Karpas-422 (cell line): ENCODE measurements at regions not wholly inside any gene's neighbourhood (a gene's known extent, or its start where the extent isn't known, plus 50 kb on each side); places are given as distances from the start of the nearest gene placed in this dataset.
"Not testable (repeated sequence)": the region's sequence is repeated elsewhere in the genome, so short reads cannot be mapped to it uniquely, and the experiment has no call there.

Experiments used
- DNase-seq: peaks from one replicate; pipeline ENCODE4 v3.0.0-alpha.2; 2015
- H2AFZ ChIP-seq: fragments of 200-600 bp; sonication (generic); 2 replicates; pipeline ENCODE4 v1.6.1; 2014; ENCODE audit warnings: antibody characterized with exemption, low read length, mixed read lengths
- H3K27ac ChIP-seq: fragments of 200-600 bp; sonication (generic); 2 replicates; pipeline ENCODE4 v1.5.1; 2014; ENCODE audit warnings: mild to moderate bottlenecking, low read length, moderate library complexity
- H3K27me3 ChIP-seq: fragments of 200-600 bp; sonication (generic); 2 replicates; pipeline ENCODE4 v1.6.1; 2014; ENCODE audit warnings: low read length, mixed read lengths
- H3K36me3 ChIP-seq: fragments of 200-600 bp; sonication (generic); 2 replicates; pipeline ENCODE4 v1.6.1; 2014; ENCODE audit warnings: low read length, mixed read lengths; ENCODE audit not compliant: insufficient read depth
- H3K4me1 ChIP-seq: fragments of 200-600 bp; sonication (generic); 2 replicates; pipeline ENCODE4 v1.6.1; 2014; ENCODE audit warnings: mild to moderate bottlenecking, low read length, mixed read lengths
- H3K4me2 ChIP-seq: fragments of 200-600 bp; sonication (generic); 2 replicates; pipeline ENCODE4 v1.6.1; 2014; ENCODE audit warnings: low read length, low read depth, mild to moderate bottlenecking; ENCODE audit not compliant: poor library complexity, severe bottlenecking
- H3K4me3 ChIP-seq: fragments of 200-600 bp; sonication (generic); 2 replicates; pipeline ENCODE4 v1.5.1; 2014; ENCODE audit warnings: mild to moderate bottlenecking, antibody characterized with exemption, low read length, mixed read lengths
- H3K79me2 ChIP-seq: fragments of 200-600 bp; sonication (generic); 2 replicates; pipeline ENCODE4 v1.6.1; 2014; ENCODE audit warnings: mild to moderate bottlenecking, low read length, mixed read lengths
- H3K9ac ChIP-seq: fragments of 200-600 bp; sonication (generic); 2 replicates; pipeline ENCODE4 v1.6.0; 2014; ENCODE audit warnings: low read length
- H3K9me2 ChIP-seq: fragments of 200-600 bp; sonication (generic), shearing (Covaris generic); replicated peaks from 2 replicates; pipeline ENCODE4 v1.6.0; 2014; ENCODE audit warnings: mild to moderate bottlenecking, low read length, moderate library complexity; ENCODE audit not compliant: insufficient read depth
- H3K9me3 ChIP-seq: fragments of 300-700, 200-600 bp; sonication (generic); 2 replicates; pipeline ENCODE4 v1.6.1; 2014; ENCODE audit warnings: low read length, mixed read lengths
- H4K20me1 ChIP-seq: fragments of 200-600 bp; sonication (generic); 2 replicates; pipeline ENCODE4 v1.6.1; 2014; ENCODE audit warnings: mild to moderate bottlenecking, antibody characterized with exemption, low read length, low read depth; ENCODE audit not compliant: insufficient read depth

- not testable (repeated sequence) for H2AFZ ChIP-seq, H3K27ac ChIP-seq, H3K4me3 ChIP-seq, H3K4me2 ChIP-seq, H3K9ac ChIP-seq, H3K27me3 ChIP-seq, H3K36me3 ChIP-seq, H3K79me2 ChIP-seq, H3K9me3 ChIP-seq, H3K9me2 ChIP-seq, H3K4me1 ChIP-seq, DNase-seq, H4K20me1 ChIP-seq
Measured at GRCh38 chr10:124148509-124149188, 55.3 kb upstream of the CHST15 start.

DNA sequence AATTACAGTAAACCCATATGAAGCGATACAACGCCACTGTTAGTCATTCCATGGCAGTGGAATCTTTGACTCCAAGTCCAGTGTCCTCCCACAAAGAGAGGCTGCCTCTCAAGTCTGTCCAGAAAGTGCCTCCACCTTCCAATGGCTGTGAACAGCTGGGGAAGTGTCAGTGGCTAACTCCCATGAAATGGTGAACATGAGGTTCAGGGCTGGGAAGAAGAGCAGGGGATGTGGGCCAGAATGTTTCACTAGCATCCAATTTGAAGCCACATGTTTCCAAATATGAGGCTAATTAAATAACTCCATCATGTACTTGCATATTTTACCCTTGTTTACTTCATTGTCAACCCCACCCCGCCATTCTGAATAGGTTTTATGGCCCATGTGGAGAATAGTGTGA, 53.1 kb upstream of the CHST15 start:
- Histone ChIP-seq H3K4me1 (no peaks in the 10 kb centered on the region), H2AFZ (no peak overlapping the region), H3K36me3 (no peaks in the 10 kb centered on the region), H4K20me1 (no peaks in the 10 kb centered on the region), H3K27me3 (no peaks in the 10 kb centered on the region), H3K4me2 (no peak overlapping the region), H3K79me2 (no peaks in the 10 kb centered on the region), H3K27ac (no peak overlapping the region), H3K9me3 (no peaks in the 10 kb centered on the region), H3K9ac (no peak overlapping the region), H3K4me3 (no peak overlapping the region), H3K9me2 (no peaks in the 10 kb centered on the region)
- no peak for DNase-seq

DNA sequence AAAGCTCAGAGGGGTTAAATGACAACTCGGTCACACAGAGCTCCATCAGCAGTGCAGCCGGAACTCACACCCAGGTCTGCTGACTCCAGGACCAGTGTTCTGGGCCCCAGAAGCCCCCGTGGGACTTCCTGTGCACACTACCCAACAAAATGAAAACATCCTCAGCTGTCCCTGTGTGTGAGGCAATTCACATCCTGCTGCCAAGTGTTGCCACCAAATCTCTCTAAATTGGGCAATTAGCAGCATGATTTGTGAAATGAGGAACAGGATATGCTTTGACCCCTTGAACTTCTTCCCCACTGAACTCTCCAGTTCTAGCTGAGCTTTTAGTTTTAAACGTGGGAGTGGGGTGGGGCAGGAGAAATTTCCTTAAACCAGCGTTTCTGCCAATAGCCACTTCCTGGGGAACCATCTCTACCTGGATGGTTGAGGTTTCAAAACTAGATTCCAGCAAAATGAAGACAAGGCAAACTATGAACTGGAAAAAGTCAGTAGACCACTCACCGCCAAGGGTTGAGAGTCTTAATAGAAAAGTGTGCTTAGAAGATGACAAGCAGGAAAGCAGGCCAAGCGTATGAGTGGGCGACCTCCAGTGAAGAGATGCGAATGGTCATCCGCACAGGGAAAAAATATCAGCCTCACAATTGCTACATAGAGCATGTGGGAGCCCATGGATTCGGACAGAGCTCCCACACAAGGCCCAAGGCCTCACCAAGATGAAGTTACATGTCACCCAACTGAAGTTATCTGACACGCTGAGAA, 51.9 kb upstream of the CHST15 start:
- Histone ChIP-seq H3K4me1 (no peaks in the 10 kb centered on the region), H3K4me3 (no peak overlapping the region), H3K36me3 (no peaks in the 10 kb centered on the region), H3K79me2 (no peaks in the 10 kb centered on the region), H4K20me1 (no peaks in the 10 kb centered on the region), H3K9me2 (no peaks in the 10 kb centered on the region), H2AFZ (no peak overlapping the region), H3K27ac (no peak overlapping the region), H3K9me3 (no peaks in the 10 kb centered on the region), H3K4me2 (no peak overlapping the region), H3K9ac (no peak overlapping the region), H3K27me3 (no peaks in the 10 kb centered on the region)
- DNase-seq, result no peak

DNA sequence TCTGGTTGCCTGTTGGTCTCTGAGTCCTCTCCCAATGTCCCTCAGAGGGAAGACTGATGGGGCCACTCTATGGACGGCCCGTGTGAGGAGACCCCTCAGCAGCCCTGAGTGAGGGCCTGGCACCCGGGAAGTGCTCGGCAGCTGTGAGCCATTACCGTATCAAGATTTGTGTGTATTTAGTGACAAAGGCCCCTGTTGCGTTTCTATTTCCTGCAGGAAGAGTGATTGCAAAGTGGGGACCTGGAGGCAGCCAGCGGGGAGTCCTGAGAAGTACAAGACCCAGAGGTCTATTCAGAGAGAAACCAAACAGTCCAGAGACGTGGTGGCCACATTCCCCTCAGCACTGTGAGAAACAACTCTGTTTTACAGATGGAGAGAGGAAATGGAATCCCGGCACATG, 51.1 kb upstream of the CHST15 start:
- no peak overlapping the region for H2AFZ ChIP-seq
- H4K20me1 ChIP-seq, result no peaks in the 10 kb centered on the region
- no peak for DNase-seq
- H3K9me3 ChIP-seq, result no peaks in the 10 kb centered on the region
- H3K79me2 ChIP-seq, result no peaks in the 10 kb centered on the region
- H3K4me3 ChIP-seq, result no peak overlapping the region
- no peak overlapping the region for H3K9ac ChIP-seq
- H3K27me3 ChIP-seq, result no peaks in the 10 kb centered on the region
- H3K36me3 ChIP-seq, result no peaks in the 10 kb centered on the region
- no peak overlapping the region for H3K4me2 ChIP-seq
- H3K9me2 ChIP-seq, result no peaks in the 10 kb centered on the region
- no peak overlapping the region for H3K27ac ChIP-seq
- H3K4me1 ChIP-seq, result no peaks in the 10 kb centered on the region

DNA sequence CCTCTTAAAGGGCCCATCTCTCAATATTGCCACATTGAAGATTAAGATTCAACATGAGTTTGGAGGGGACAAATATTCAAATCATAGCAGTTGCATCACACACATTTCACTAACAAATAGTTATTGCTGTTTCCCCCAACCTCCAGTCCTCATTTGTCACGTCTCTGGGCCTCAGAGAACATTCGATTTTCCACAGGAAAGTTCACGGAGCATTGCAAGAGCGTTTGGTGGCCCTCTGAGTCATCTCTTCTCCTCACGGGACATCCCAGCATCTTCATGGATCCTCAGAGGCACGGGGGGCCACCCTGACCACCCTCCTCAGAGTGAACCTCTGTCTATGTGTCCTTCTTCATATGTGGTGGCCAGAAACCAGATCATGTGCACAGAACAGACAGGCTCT, 50.3 kb upstream of the CHST15 start:
- no peaks in the 10 kb centered on the region for H3K36me3 ChIP-seq

More for the DNA sequence above, 50.3 kb upstream of the CHST15 start:
- Histone ChIP-seq H3K27ac (no peak overlapping the region), H3K4me1 (no peaks in the 10 kb centered on the region), H3K4me3 (no peak overlapping the region), H4K20me1 (no peaks in the 10 kb centered on the region), H3K27me3 (no peaks in the 10 kb centered on the region), H3K9me3 (no peaks in the 10 kb centered on the region), H2AFZ (no peak overlapping the region), H3K4me2 (no peak overlapping the region), H3K9ac (no peak overlapping the region), H3K79me2 (no peaks in the 10 kb centered on the region), H3K9me2 (no peaks in the 10 kb centered on the region)
- no peak for DNase-seq
